Loucy (cell line): ENCODE measurements at regions not wholly inside any gene's neighbourhood (a gene's known extent, or its start where the extent isn't known, plus 50 kb on each side); places are given as distances from the start of the nearest gene placed in this dataset.

Experiments used
- H2AFZ ChIP-seq: fragments of 200-600 bp; sonication (generic); 2 replicates; pipeline ENCODE4 v1.6.0; 2016; ENCODE audit warnings: antibody characterized with exemption, mild to moderate bottlenecking, low read length, moderate library complexity
- H3F3A ChIP-seq: fragments of 200-600 bp; 2 replicates; pipeline ENCODE4 v1.6.0; 2016; ENCODE audit warnings: antibody characterized with exemption, low read depth, mild to moderate bottlenecking
- H3K27me3 ChIP-seq: fragments of 200-600 bp; sonication (generic); 2 replicates; pipeline ENCODE4 v1.6.1; 2014; ENCODE audit warnings: low read length, mild to moderate bottlenecking; ENCODE audit not compliant: insufficient read depth, poor library complexity, severe bottlenecking
- H3K36me3 ChIP-seq: fragments of 200-600 bp; sonication (generic); 2 replicates; pipeline ENCODE4 v1.6.1; 2016; ENCODE audit warnings: low read length; ENCODE audit not compliant: insufficient read depth
- H3K4me1 ChIP-seq: fragments of 200-600 bp; sonication (generic); 2 replicates; pipeline ENCODE4 v1.5.1; 2014; ENCODE audit warnings: low read length, mild to moderate bottlenecking; ENCODE audit not compliant: insufficient read depth, poor library complexity, severe bottlenecking
- H3K4me2 ChIP-seq: fragments of 200-600 bp; sonication (generic); 2 replicates; pipeline ENCODE4 v1.6.0; 2014; ENCODE audit warnings: antibody characterized with exemption, low read length, low read depth, mild to moderate bottlenecking; ENCODE audit not compliant: poor library complexity, severe bottlenecking
- H3K4me3 ChIP-seq: fragments of 200-600 bp; sonication (generic); 2 replicates; pipeline ENCODE4 v1.5.1; 2014; ENCODE audit warnings: low read length, mild to moderate bottlenecking, mixed read lengths; ENCODE audit not compliant: poor library complexity, severe bottlenecking
- H3K79me2 ChIP-seq: fragments of 200-600 bp; sonication (generic); 2 replicates; pipeline ENCODE4 v1.6.1; 2014; ENCODE audit warnings: low read length; ENCODE audit not compliant: insufficient read depth
- H3K9ac ChIP-seq: fragments of 200-600 bp; sonication (generic); 2 replicates; pipeline ENCODE4 v1.6.0; 2014; ENCODE audit warnings: mild to moderate bottlenecking, low read depth, low read length, moderate library complexity; ENCODE audit not compliant: poor library complexity, severe bottlenecking
- H3K9me2 ChIP-seq: fragments of 200-600 bp; sonication (generic); replicated peaks from 2 replicates; pipeline ENCODE4 v1.6.1; 2016; ENCODE audit warnings: low read depth, low read length, mixed read lengths
- H3K9me3 ChIP-seq: fragments of 200-600 bp; sonication (generic); 2 replicates; pipeline ENCODE4 v1.6.1; 2014; ENCODE audit warnings: mild to moderate bottlenecking, antibody characterized with exemption, low read length, low read depth; ENCODE audit not compliant: insufficient read depth
- H4K20me1 ChIP-seq: fragments of 200-600 bp; sonication (generic); 2 replicates; pipeline ENCODE4 v1.6.0; 2014; ENCODE audit warnings: antibody characterized with exemption, low read length, mild to moderate bottlenecking; ENCODE audit not compliant: insufficient read depth, poor library complexity, severe bottlenecking
- CTCF ChIP-seq: fragments of 200-600 bp; sonication (generic); conservative IDR thresholded peaks from 2 replicates; pipeline ENCODE4 v1.5.1; 2014; ENCODE audit warnings: mild to moderate bottlenecking, antibody characterized with exemption, low read length
- EZH2phosphoT487 ChIP-seq: fragments of 200-600 bp; IDR thresholded peaks from 2 replicates; pipeline ENCODE4 v1.6.1; 2018; ENCODE audit warnings: antibody characterized with exemption, mild to moderate bottlenecking, moderate library complexity, borderline replicate concordance

- Histone ChIP-seq H3K9me2 (no peaks in the 10 kb centered on the region), H3K36me3 (no peaks in the 10 kb centered on the region), H3K79me2 (no peaks in the 10 kb centered on the region), H3K4me3 (no peak overlapping the region), H3K27me3 (no peaks in the 10 kb centered on the region), H3K4me2 (no peak overlapping the region), H3K9me3 (no peaks in the 10 kb centered on the region), H3K4me1 (no peaks in the 10 kb centered on the region), H2AFZ (no peak overlapping the region), H3F3A (no peaks in the 10 kb centered on the region), H3K9ac (no peak overlapping the region), H4K20me1 (no peaks in the 10 kb centered on the region)
- TF ChIP-seq CTCF, result no peak
- no peak for TF ChIP-seq EZH2phosphoT487
Measured at GRCh38 chr10:62996516-62996915, 136.6 kb upstream of the NRBF2 start.

GRCh38 chr10:62993121-62993520 is 140.0 kb upstream of the NRBF2 start:
- H2AFZ ChIP-seq, result no peak overlapping the region
- H3K27me3 ChIP-seq, result no peaks in the 10 kb centered on the region
- H3K9me2 ChIP-seq, result no peaks in the 10 kb centered on the region
- no peaks in the 10 kb centered on the region for H3K4me1 ChIP-seq
- no peaks in the 10 kb centered on the region for H4K20me1 ChIP-seq
- no peaks in the 10 kb centered on the region for H3K9me3 ChIP-seq
- TF ChIP-seq EZH2phosphoT487 (no peak), CTCF (no peak)
- no peaks in the 10 kb centered on the region for H3K79me2 ChIP-seq
- no peak overlapping the region for H3K9ac ChIP-seq
- H3K4me3 ChIP-seq, result no peak overlapping the region
- no peaks in the 10 kb centered on the region for H3K36me3 ChIP-seq
- H3F3A ChIP-seq, result no peaks in the 10 kb centered on the region
- H3K4me2 ChIP-seq, result no peak overlapping the region

GRCh38 chr10:62992145-62992721 is 140.9 kb upstream of the NRBF2 start:
- H3K9ac ChIP-seq, result no peak overlapping the region
- no peaks in the 10 kb centered on the region for H3F3A ChIP-seq
- no peaks in the 10 kb centered on the region for H3K9me3 ChIP-seq
- no peaks in the 10 kb centered on the region for H3K79me2 ChIP-seq
- no peaks in the 10 kb centered on the region for H3K27me3 ChIP-seq
- no peak overlapping the region for H3K4me2 ChIP-seq
- no peaks in the 10 kb centered on the region for H4K20me1 ChIP-seq
- no peak for TF ChIP-seq CTCF
- no peak for TF ChIP-seq EZH2phosphoT487
- no peaks in the 10 kb centered on the region for H3K9me2 ChIP-seq
- H3K4me1 ChIP-seq, result no peaks in the 10 kb centered on the region
- H2AFZ ChIP-seq, result no peak overlapping the region
- no peaks in the 10 kb centered on the region for H3K36me3 ChIP-seq
- H3K4me3 ChIP-seq, result no peak overlapping the region
